Mesothelial cell of epicardium (in vitro differentiated cells): ENCODE measurements at regions not wholly inside any gene's neighbourhood (a gene's known extent, or its start where the extent isn't known, plus 50 kb on each side); places are given as distances from the start of the nearest gene placed in this dataset.

Experiments
- DNase-seq, 2 experiments: peaks; one replicate each; pipeline ENCODE4 v3.0.0; 2021; ENCODE audit warnings: low spot score in 2 of 2; ENCODE audit not compliant: unreplicated experiment in 2 of 2
- H3K27ac Mint-ChIP-seq: 2 replicates; pipeline ENCODE4 v1.8.0; 2021; ENCODE audit warnings: mixed read lengths
- H3K27me3 Mint-ChIP-seq: 2 replicates; pipeline ENCODE4 v1.8.0; 2021; ENCODE audit warnings: low read depth, mixed read lengths
- H3K36me3 Mint-ChIP-seq: 2 replicates; pipeline ENCODE4 v1.8.0; 2021; ENCODE audit warnings: mixed read lengths
- H3K4me1 Mint-ChIP-seq: 2 replicates; pipeline ENCODE4 v1.8.0; 2021; ENCODE audit warnings: mixed read lengths
- H3K4me3 Mint-ChIP-seq: 2 replicates; pipeline ENCODE4 v1.8.0; 2021; ENCODE audit warnings: mild to moderate bottlenecking, moderate library complexity, mixed read lengths
- H3K9me3 Mint-ChIP-seq: 2 replicates; pipeline ENCODE4 v1.8.0; 2021; ENCODE audit warnings: mixed read lengths
- TF ChIP-seq, protein P1 (sequence below): fragments of 200-600 bp; sonication (generic); IDR thresholded peaks from one replicate; pipeline ENCODE4 v1.5.0; 2021; ENCODE audit warnings: antibody characterized with exemption; ENCODE audit not compliant: unreplicated experiment

DNA sequence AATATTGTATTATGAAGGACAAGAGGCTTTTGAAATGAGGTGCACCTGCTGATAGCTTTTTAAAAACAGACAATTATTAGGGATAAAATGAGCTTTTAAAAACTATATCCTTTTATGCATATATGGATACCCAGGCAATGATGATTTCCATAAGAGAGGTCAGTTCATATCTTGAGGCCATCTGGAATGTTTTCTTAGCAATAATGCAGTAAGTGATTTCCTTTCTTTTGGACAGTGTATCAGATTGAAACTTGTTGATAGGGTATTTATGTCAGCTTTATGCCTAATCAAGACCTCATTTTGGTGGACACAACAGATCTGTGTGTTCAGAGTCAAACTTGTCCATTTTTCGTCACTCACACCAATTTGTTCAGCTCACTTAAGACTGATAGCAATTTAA is 413.5 kb upstream of the WWC1 start:
- Mint-ChIP-seq H3K4me1 (peaks cover 4% of the 10 kb centered on the region), H3K27ac (no peak overlapping the region), H3K9me3 (peaks cover 4% of the 10 kb centered on the region), H3K36me3 (no peaks in the 10 kb centered on the region), H3K27me3 (no peaks in the 10 kb centered on the region), H3K4me3 (no peak overlapping the region)
- no peak for DNase-seq
- TF ChIP-seq, protein P1, sequence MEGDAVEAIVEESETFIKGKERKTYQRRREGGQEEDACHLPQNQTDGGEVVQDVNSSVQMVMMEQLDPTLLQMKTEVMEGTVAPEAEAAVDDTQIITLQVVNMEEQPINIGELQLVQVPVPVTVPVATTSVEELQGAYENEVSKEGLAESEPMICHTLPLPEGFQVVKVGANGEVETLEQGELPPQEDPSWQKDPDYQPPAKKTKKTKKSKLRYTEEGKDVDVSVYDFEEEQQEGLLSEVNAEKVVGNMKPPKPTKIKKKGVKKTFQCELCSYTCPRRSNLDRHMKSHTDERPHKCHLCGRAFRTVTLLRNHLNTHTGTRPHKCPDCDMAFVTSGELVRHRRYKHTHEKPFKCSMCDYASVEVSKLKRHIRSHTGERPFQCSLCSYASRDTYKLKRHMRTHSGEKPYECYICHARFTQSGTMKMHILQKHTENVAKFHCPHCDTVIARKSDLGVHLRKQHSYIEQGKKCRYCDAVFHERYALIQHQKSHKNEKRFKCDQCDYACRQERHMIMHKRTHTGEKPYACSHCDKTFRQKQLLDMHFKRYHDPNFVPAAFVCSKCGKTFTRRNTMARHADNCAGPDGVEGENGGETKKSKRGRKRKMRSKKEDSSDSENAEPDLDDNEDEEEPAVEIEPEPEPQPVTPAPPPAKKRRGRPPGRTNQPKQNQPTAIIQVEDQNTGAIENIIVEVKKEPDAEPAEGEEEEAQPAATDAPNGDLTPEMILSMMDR = no peak

DNA sequence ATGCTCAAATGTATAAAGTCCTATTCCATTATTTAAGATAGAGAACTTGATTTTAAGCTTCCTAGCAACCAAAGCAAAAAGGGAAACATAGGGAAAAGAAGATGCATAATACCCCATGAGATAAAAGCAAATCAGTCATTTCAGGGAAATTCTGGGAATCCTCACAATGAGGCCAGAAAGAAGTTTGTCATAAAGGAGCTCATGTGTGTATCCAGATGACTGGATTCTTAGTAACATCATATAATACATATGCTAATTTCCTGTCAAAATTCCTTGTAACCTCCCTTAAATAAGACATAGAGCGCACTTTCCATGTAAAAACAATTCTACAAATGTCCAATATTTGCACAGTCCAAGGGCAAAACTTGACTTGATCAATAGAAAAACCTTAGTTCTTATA is 411.0 kb upstream of the WWC1 start:
- H3K36me3 Mint-ChIP-seq = no peaks in the 10 kb centered on the region
- H3K4me3 Mint-ChIP-seq = no peak overlapping the region
- H3K4me1 Mint-ChIP-seq = no peaks in the 10 kb centered on the region

GRCh38 chr5:167881041-167881440 is 410.4 kb upstream of the WWC1 start:
- Mint-ChIP-seq H3K4me1 (no peaks in the 10 kb centered on the region), H3K36me3 (no peaks in the 10 kb centered on the region), H3K27me3 (no peaks in the 10 kb centered on the region), H3K27ac (no peak overlapping the region), H3K9me3 (no peaks in the 10 kb centered on the region), H3K4me3 (no peak overlapping the region)
- TF ChIP-seq, protein P1 = no peak
- no peak for DNase-seq

More for the DNA sequence above, 411.0 kb upstream of the WWC1 start:
- Mint-ChIP-seq H3K9me3 (no peaks in the 10 kb centered on the region), H3K27ac (no peak overlapping the region), H3K27me3 (no peaks in the 10 kb centered on the region)
- no peak for DNase-seq
- TF ChIP-seq, protein P1 = no peak

DNA sequence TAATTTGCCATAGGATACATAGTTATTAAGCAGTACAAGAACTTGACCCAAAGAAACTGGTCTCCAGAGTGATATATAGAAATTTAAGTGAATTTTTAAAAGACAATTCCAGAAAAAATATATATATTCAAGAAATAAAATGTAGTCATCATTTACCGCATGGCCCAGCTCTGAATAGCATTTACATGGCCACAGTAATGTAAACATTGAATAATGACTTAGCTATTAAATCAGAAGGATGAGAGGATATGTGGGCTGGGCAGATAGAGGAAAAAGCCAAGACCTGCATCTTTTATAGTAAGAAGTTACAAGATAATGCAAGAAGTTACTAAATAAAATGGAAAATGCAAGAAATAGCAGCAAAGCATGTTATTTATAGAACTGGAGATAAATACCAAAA is 405.2 kb upstream of the WWC1 start:
- H3K4me1 Mint-ChIP-seq = no peaks in the 10 kb centered on the region
- H3K9me3 Mint-ChIP-seq = no peaks in the 10 kb centered on the region
- H3K27ac Mint-ChIP-seq = no peak overlapping the region
- no peaks in the 10 kb centered on the region for H3K36me3 Mint-ChIP-seq
- no peaks in the 10 kb centered on the region for H3K27me3 Mint-ChIP-seq
- H3K4me3 Mint-ChIP-seq = no peak overlapping the region
- no peak for DNase-seq
- TF ChIP-seq, protein P1 = no peak

DNA sequence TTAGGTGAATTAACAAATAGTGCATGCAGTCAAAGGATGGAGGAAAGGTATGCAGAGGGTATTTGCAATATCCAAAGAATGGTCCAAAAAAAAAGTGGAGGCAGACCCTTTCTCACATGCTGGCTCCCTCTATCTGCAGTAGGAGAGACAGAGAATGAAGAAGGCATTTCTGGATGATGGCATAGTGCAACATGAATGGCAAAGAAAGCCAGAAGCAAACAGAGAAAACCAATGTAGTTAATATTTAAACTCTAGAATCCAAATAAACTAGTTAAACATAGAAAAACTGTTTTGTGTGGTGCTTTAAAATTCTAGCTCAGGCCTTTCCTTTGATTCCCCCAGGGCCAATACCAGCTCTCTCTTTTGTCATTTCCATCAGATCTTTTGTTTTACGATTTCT is 403.1 kb upstream of the WWC1 start:
- Mint-ChIP-seq H3K27me3 (no peaks in the 10 kb centered on the region), H3K27ac (no peak overlapping the region), H3K36me3 (no peaks in the 10 kb centered on the region), H3K4me3 (no peak overlapping the region), H3K9me3 (no peaks in the 10 kb centered on the region), H3K4me1 (peaks cover 10% of the 10 kb centered on the region)
- TF ChIP-seq, protein P1 = no peak
- DNase-seq = no peak

DNA sequence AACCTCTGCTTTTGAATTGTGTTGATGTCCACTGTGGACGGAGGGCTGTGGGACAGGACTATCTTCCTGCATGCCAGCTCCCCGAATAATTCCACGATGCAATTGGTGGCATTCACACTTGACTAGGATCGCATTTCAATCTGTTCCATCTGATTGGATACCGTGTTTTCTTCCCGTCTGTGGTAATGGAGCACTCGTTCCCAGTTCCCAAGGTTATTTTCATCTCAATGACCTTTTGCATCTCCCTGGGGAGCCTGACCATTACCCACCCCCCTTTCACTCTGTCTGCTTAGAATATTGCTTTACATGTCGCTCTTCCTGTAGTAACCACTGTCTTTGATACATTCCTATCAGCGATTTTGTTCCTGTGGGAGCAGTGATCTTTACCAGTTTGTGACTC is 402.2 kb upstream of the WWC1 start:
- H3K4me1 Mint-ChIP-seq = peaks cover 12% of the 10 kb centered on the region
- H3K36me3 Mint-ChIP-seq = no peaks in the 10 kb centered on the region
- no peak overlapping the region for H3K27ac Mint-ChIP-seq
- H3K9me3 Mint-ChIP-seq = no peaks in the 10 kb centered on the region
- TF ChIP-seq, protein P1 = no peak
- H3K27me3 Mint-ChIP-seq = no peaks in the 10 kb centered on the region
- DNase-seq = no peak
- no peak overlapping the region for H3K4me3 Mint-ChIP-seq
